ENCODE measurements at regions not wholly inside any gene's neighbourhood (a gene's known extent, or its start where the extent isn't known, plus 50 kb on each side); places are given as distances from the start of the nearest gene placed in this dataset.

- no peak for DNase-seq
Measured at GRCh38 chr14:96730386-96730785, 66.8 kb upstream of the VRK1 start.

DNA sequence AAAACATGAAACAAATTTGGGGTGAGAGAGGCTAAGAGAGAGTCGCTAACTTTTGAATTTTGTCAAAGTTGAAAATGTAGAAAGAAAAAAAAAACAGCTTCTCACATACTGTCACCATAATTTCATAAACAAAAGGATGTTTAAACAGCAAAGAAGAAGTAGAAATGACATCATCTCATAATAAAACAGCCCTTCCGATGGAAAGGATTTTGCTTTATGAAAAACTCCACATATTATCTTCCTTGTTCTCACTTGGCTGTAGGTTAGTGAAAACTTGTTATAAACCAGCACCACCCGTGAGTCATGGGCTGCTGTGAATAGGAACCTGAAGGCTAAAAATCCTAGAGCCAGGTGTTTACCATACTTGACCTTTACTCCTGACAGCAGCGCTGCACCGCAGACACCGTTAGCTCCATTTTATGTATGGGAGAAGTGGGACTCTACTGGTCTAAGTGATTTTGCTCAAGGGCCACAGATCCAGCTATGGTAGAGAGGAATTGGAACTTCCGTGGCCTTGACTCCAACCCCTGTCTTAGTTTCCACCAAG lies 63.0 kb upstream of the VRK1 start:
- DNase-seq, result no peak

DNA sequence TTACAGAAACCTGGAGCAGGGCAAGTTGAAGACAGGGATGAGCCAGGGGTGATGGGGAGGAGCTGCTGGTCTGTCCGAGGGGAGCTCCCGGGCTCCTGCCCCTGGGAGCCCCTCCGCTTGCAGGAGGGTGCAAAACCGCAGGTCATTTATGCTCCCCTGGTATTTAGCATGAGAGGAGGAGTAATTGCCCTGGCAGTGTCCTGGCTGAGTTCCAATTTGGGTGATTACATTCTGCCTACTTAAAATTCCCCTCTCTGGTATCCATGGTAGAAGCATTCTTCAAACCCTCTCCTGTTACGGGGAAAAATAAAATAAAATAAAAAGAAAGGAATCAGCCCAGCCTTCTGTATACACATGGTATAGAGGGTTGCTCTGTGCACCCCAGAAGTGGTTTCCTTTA lies 61.7 kb upstream of the VRK1 start:
- peak; percentile 84 for DNase-seq

- no peak for DNase-seq
Measured at GRCh38 chr14:96736439-96736838, 60.7 kb upstream of the VRK1 start.

GRCh38 chr14:96737881-96738280 lies 59.3 kb upstream of the VRK1 start:
- no peak for DNase-seq

DNA sequence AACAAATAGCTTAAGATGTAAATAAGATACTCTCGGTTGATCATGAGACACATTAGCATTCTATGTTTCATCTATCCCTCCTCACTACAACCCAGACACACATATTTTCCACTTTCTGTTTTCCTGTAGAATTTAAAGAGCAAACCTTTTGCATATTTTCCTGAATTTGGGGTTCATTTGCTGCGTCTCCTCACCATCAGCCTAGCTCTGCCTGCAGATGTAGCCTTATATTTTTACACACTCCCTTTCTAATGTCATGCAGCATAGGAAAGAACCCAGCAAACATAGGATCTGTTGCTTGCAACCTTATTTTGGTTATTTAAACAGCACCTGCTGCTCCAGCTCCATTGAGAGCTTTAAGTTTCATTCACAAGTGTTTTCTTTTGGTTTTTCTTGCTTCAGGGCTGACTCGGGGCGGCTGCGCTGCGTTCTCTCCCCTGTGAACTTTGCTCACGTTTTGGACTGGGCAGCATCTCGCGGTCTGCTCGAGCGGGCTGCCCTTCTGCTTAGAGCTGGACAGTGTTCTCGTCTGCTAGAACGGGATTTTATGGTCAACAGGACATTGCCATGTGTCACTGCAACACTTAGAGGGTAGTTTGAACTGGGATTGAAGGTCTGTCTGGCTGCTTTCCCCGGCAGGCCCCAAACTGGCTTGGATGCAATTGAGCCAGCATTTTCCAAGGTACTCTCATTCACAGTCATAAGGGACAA lies 57.8 kb upstream of the VRK1 start:
- no peak for DNase-seq

- peak; percentile 43 for DNase-seq
Measured at GRCh38 chr14:96741151-96741977, 55.8 kb upstream of the VRK1 start.

- DNase-seq, result no peak
Measured at GRCh38 chr14:96744262-96744661, 52.9 kb upstream of the VRK1 start.

- DNase-seq, result no peak
Measured at GRCh38 chr14:96745500-96746051, 51.6 kb upstream of the VRK1 start.

GRCh38 chr14:96746101-96746500 lies 51.1 kb upstream of the VRK1 start:
- no peak for DNase-seq

DNA sequence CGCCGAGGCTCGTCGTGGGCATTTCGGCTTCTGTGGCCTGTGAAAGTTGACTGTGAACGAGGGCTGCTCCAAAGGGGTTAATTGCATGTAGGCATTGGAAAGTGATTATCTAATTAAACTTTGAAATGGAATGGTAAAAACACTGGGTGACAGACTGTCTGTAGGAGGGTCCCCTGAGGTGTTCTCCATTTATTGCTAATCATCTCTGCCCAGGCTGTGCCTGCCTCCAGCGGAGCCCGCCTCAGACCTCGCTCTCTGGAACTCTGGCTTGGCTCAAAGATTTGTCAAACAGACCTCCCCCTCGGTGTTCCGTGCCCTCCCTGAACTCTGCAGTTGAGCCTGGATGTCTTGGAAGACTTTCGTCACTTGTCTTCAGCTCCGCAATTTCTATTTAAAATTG lies 50.2 kb upstream of the VRK1 start:
- DNase-seq, result no peak
